Lower lobe of right lung (tissue), 2 donors: ENCODE measurements at regions not wholly inside any gene's neighbourhood (a gene's known extent, or its start where the extent isn't known, plus 50 kb on each side); places are given as distances from the start of the nearest gene placed in this dataset.

ENCODE experiments used
- ATAC-seq, 2 donors: fragments of 200-7000 bp; cut with Tn5 transposase; one replicate each; pipeline ENCODE4 v1.9.1; 2020 to 2022; ENCODE audit warnings: mild to moderate bottlenecking in 2 of 2, moderate library complexity in 2 of 2
- DNase-seq: peaks from one replicate; pipeline ENCODE4 v3.0.0-alpha.2; 2020
- H3K27ac ChIP-seq: fragments of 200-600 bp; one replicate; pipeline ENCODE4 v1.8.0; 2022
- H3K27me3 ChIP-seq: fragments of 200-600 bp; one replicate; pipeline ENCODE4 v1.8.0; 2022; ENCODE audit warnings: low read depth
- H3K36me3 ChIP-seq: fragments of 200-600 bp; one replicate; pipeline ENCODE4 v1.8.0; 2022; ENCODE audit warnings: mild to moderate bottlenecking
- H3K4me1 ChIP-seq: fragments of 200-600 bp; one replicate; pipeline ENCODE4 v1.8.0; 2022
- H3K4me3 ChIP-seq: fragments of 200-600 bp; one replicate; pipeline ENCODE4 v1.8.0; 2022; ENCODE audit warnings: mild to moderate bottlenecking
- H3K9me3 ChIP-seq: fragments of 200-600 bp; one replicate; pipeline ENCODE4 v1.8.0; 2022
- CTCF ChIP-seq: fragments of 200-600 bp; IDR thresholded peaks from one replicate; pipeline ENCODE4 v1.8.0; 2022; ENCODE audit warnings: antibody characterized with exemption, mild to moderate bottlenecking
- intact Hi-C: fragments of 100-400 bp; cut with DNase I; formaldehyde crosslinking; loops from one replicate; pipeline ENCODE4 v1.11.0; 2022
- donor health status: DM: no; HTN: yes; CAD: no; lungs with severe emphysema.

- H3K27me3 ChIP-seq, result no peaks in the 10 kb centered on the region
- no peaks in the 10 kb centered on the region for H3K4me1 ChIP-seq
- intact Hi-C loops, result no loop called here
- no peaks in the 10 kb centered on the region for H3K36me3 ChIP-seq
- no peak overlapping the region for H3K27ac ChIP-seq
- no peak for TF ChIP-seq CTCF
- DNase-seq (no peak), ATAC-seq (no peak)
- no peak overlapping the region for H3K4me3 ChIP-seq
- H3K9me3 ChIP-seq, result no peaks in the 10 kb centered on the region
These were observed 57.4 kb downstream of the ZNF648 start for GRCh38 chr1:182003953-182004586.

DNA sequence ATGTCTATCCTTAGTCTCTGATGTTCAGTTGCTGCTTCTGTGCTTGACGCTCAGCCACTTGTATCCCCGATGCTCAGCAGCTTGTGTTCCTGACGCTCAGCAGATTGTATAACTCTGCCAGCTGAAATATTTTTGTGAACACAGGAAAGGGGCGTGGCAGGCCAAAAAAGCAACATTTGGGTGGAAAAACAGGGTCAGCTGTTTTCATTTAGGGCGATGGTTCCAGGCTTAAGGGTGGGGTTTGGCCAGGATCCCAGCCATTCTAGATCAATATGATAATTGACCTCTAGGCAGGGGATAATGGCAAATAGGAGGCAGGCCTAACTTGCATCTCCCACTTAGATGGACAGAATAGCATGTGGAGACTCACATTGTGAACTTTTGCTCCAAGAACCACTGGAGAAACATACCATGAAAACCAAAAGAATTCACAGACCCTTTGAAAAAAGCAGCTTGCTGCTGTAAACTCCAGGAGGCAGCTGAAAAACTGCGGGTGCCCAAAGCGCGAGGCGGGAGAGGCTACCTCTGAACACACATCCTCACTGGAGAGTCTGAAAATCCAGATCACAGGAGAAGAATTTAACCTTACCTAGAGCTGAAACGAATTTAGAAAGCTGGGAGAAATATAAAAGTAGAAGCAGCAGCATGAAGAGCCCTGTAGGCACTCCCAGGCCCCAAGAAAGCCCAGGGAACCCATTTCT lies 58.3 kb downstream of the ZNF648 start:
- ATAC-seq (no peak), DNase-seq (no peak)
- H3K27ac ChIP-seq, result no peak overlapping the region
- H3K4me1 ChIP-seq, result no peaks in the 10 kb centered on the region
- no peaks in the 10 kb centered on the region for H3K36me3 ChIP-seq
- TF ChIP-seq CTCF, result no peak
- intact Hi-C loops, result no loop called here
- H3K9me3 ChIP-seq, result no peaks in the 10 kb centered on the region
- H3K4me3 ChIP-seq, result no peak overlapping the region
- H3K27me3 ChIP-seq, result no peaks in the 10 kb centered on the region

DNA sequence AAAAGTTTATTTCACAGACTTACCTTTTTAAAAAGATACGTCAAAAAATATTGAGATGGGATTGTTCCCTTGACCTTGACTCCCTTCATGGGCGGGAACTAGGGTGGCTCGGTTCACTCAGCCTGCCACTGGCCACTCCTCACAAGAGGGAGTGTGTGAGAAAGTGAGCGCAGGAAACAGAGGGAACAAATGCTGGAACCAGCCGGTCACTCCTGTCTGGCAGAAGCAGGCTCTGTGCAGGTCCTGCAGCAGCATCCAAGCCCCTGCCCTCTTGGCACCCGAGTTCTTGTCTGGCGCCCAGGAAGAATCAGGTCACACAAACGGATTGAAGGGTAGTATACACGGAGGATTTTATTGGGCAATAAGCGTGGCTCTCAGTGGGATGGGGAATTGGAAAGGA lies 58.9 kb downstream of the ZNF648 start:
- no peak for TF ChIP-seq CTCF
- DNase-seq, result no peak
- ATAC-seq, result no peak
- Histone ChIP-seq H3K27me3 (no peaks in the 10 kb centered on the region), H3K4me3 (no peak overlapping the region), H3K36me3 (no peaks in the 10 kb centered on the region), H3K4me1 (no peaks in the 10 kb centered on the region), H3K9me3 (no peaks in the 10 kb centered on the region), H3K27ac (no peak overlapping the region)
- intact Hi-C loops, result no loop called here

GRCh38 chr1:181998858-181999257 lies 62.7 kb downstream of the ZNF648 start:
- no peak for DNase-seq
- Histone ChIP-seq H3K27me3 (no peaks in the 10 kb centered on the region), H3K36me3 (no peaks in the 10 kb centered on the region), H3K4me3 (no peak overlapping the region), H3K9me3 (no peaks in the 10 kb centered on the region), H3K27ac (no peak overlapping the region), H3K4me1 (no peaks in the 10 kb centered on the region)
- no peak for ATAC-seq
- no peak for TF ChIP-seq CTCF
- intact Hi-C loops, result no loop called here

GRCh38 chr1:181992072-181992471 lies 69.4 kb downstream of the ZNF648 start:
- TF ChIP-seq CTCF, result no peak
- Histone ChIP-seq H3K27me3 (no peaks in the 10 kb centered on the region), H3K27ac (no peak overlapping the region), H3K36me3 (no peaks in the 10 kb centered on the region), H3K4me1 (no peaks in the 10 kb centered on the region), H3K4me3 (no peak overlapping the region), H3K9me3 (no peaks in the 10 kb centered on the region)
- ATAC-seq, result no peak
- DNase-seq, result no peak
- intact Hi-C loops, result no loop called here
